ENCODE measurements at regions not wholly inside any gene's neighbourhood (a gene's known extent, or its start where the extent isn't known, plus 50 kb on each side); places are given as distances from the start of the nearest gene placed in this dataset.

DNA sequence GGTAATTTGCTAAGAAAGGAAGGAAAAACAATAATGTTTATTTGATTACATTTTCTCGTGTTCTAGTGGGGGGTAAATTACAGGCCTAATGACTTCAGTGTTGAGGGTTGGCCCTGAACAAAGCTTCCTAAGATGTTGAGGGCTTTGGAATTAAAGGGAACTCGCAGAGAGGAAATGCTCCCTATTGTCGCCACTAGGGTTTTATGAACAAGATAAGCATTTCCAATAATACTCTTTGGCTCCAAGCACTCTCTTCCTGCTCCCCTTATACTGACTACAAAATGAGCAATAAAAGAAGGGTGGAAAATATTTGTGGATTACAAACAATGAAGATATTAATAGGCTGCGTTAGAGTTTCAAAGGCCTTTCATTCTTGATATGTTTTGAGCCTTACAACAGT is 363.6 kb downstream of the HS3ST3B1 start:
- H3K27ac Mint-ChIP-seq (ENCODE audit: unreplicated experiment) = no peak overlapping the region
- H3K36me3 Mint-ChIP-seq (ENCODE audit: unreplicated experiment) = no peaks in the 10 kb centered on the region
- H3K4me3 Mint-ChIP-seq (ENCODE audit: unreplicated experiment) = no peak overlapping the region
- TF ChIP-seq, protein P1, sequence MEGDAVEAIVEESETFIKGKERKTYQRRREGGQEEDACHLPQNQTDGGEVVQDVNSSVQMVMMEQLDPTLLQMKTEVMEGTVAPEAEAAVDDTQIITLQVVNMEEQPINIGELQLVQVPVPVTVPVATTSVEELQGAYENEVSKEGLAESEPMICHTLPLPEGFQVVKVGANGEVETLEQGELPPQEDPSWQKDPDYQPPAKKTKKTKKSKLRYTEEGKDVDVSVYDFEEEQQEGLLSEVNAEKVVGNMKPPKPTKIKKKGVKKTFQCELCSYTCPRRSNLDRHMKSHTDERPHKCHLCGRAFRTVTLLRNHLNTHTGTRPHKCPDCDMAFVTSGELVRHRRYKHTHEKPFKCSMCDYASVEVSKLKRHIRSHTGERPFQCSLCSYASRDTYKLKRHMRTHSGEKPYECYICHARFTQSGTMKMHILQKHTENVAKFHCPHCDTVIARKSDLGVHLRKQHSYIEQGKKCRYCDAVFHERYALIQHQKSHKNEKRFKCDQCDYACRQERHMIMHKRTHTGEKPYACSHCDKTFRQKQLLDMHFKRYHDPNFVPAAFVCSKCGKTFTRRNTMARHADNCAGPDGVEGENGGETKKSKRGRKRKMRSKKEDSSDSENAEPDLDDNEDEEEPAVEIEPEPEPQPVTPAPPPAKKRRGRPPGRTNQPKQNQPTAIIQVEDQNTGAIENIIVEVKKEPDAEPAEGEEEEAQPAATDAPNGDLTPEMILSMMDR (IDR thresholded peaks at IDR 0.05; ENCODE audit: partially characterized antibody, unreplicated experiment) = no peak
- H3K27me3 Mint-ChIP-seq (ENCODE audit: unreplicated experiment) = no peaks in the 10 kb centered on the region
- H3K4me1 Mint-ChIP-seq (ENCODE audit: low read depth, unreplicated experiment) = no peaks in the 10 kb centered on the region
- peaks cover 2% of the 10 kb centered on the region for H3K9me3 Mint-ChIP-seq (ENCODE audit: unreplicated experiment)
- no peak for DNase-seq

GRCh38 chr17:14641117-14641516 is 340.2 kb downstream of the HS3ST3B1 start:
- TF ChIP-seq, protein P1 (IDR thresholded peaks at IDR 0.05; ENCODE audit: partially characterized antibody, unreplicated experiment) = no peak
- Mint-ChIP-seq H3K4me3 (ENCODE audit: unreplicated experiment) (no peak overlapping the region), H3K27ac (ENCODE audit: unreplicated experiment) (no peak overlapping the region), H3K9me3 (ENCODE audit: unreplicated experiment) (no peaks in the 10 kb centered on the region), H3K27me3 (ENCODE audit: unreplicated experiment) (no peaks in the 10 kb centered on the region), H3K36me3 (ENCODE audit: unreplicated experiment) (no peaks in the 10 kb centered on the region), H3K4me1 (ENCODE audit: low read depth, unreplicated experiment) (no peaks in the 10 kb centered on the region)
- no peak for DNase-seq

- H3K4me1 Mint-ChIP-seq (ENCODE audit: low read depth, unreplicated experiment) = no peaks in the 10 kb centered on the region
- no peak overlapping the region for H3K27ac Mint-ChIP-seq (ENCODE audit: unreplicated experiment)
- TF ChIP-seq, protein P1 (IDR thresholded peaks at IDR 0.05; ENCODE audit: partially characterized antibody, unreplicated experiment) = no peak
- no peaks in the 10 kb centered on the region for H3K36me3 Mint-ChIP-seq (ENCODE audit: unreplicated experiment)
- no peaks in the 10 kb centered on the region for H3K27me3 Mint-ChIP-seq (ENCODE audit: unreplicated experiment)
- peaks cover 1% of the 10 kb centered on the region for H3K9me3 Mint-ChIP-seq (ENCODE audit: unreplicated experiment)
- no peak overlapping the region for H3K4me3 Mint-ChIP-seq (ENCODE audit: unreplicated experiment)
- DNase-seq = no peak
Observed at GRCh38 chr17:14637260-14637659, 336.4 kb downstream of the HS3ST3B1 start.

- DNase-seq = no peak
- H3K4me3 Mint-ChIP-seq (ENCODE audit: unreplicated experiment) = no peak overlapping the region
- no peaks in the 10 kb centered on the region for H3K4me1 Mint-ChIP-seq (ENCODE audit: low read depth, unreplicated experiment)
- no peak overlapping the region for H3K27ac Mint-ChIP-seq (ENCODE audit: unreplicated experiment)
- H3K27me3 Mint-ChIP-seq (ENCODE audit: unreplicated experiment) = no peaks in the 10 kb centered on the region
- H3K36me3 Mint-ChIP-seq (ENCODE audit: unreplicated experiment) = no peaks in the 10 kb centered on the region
- no peaks in the 10 kb centered on the region for H3K9me3 Mint-ChIP-seq (ENCODE audit: unreplicated experiment)
- TF ChIP-seq, protein P1 (IDR thresholded peaks at IDR 0.05; ENCODE audit: partially characterized antibody, unreplicated experiment) = no peak
Observed at GRCh38 chr17:14630621-14631020, 329.7 kb downstream of the HS3ST3B1 start.

- Mint-ChIP-seq H3K4me3 (ENCODE audit: unreplicated experiment) (no peak overlapping the region), H3K27me3 (ENCODE audit: unreplicated experiment) (no peaks in the 10 kb centered on the region), H3K36me3 (ENCODE audit: unreplicated experiment) (no peaks in the 10 kb centered on the region), H3K4me1 (ENCODE audit: low read depth, unreplicated experiment) (no peaks in the 10 kb centered on the region), H3K27ac (ENCODE audit: unreplicated experiment) (no peak overlapping the region), H3K9me3 (ENCODE audit: unreplicated experiment) (no peaks in the 10 kb centered on the region)
- DNase-seq = no peak
- TF ChIP-seq, protein P1 (IDR thresholded peaks at IDR 0.05; ENCODE audit: partially characterized antibody, unreplicated experiment) = no peak
Observed at GRCh38 chr17:14630046-14630445, 329.2 kb downstream of the HS3ST3B1 start.

All from glutamatergic neuron (in vitro differentiated cells).